Memory B cell (primary cell): ENCODE measurements at regions not wholly inside any gene's neighbourhood (a gene's known extent, or its start where the extent isn't known, plus 50 kb on each side); places are given as distances from the start of the nearest gene placed in this dataset.
"Not testable (repeated sequence)": the region's sequence is repeated elsewhere in the genome, so short reads cannot be mapped to it uniquely, and the experiment has no call there.

Experiments
- ATAC-seq: fragments of 150-1000 bp; cut with Tn5 transposase; 2 replicates; pipeline ENCODE4 v1.10.0; 2021; ENCODE audit warnings: low read depth, mild to moderate bottlenecking, moderate library complexity
- DNase-seq, 2 donors: peaks; one replicate each; pipeline ENCODE4 v3.0.0; 2022; ENCODE audit warnings: low spot score in 2 of 2
- H3K27ac Mint-ChIP-seq: one replicate; pipeline ENCODE4 v1.8.0; 2022; ENCODE audit warnings: mild to moderate bottlenecking, moderate library complexity, mixed read lengths
- H3K27me3 Mint-ChIP-seq: one replicate; pipeline ENCODE4 v1.8.0; 2022; ENCODE audit warnings: mixed read lengths
- H3K36me3 Mint-ChIP-seq: one replicate; pipeline ENCODE4 v1.8.0; 2022; ENCODE audit warnings: mild to moderate bottlenecking, mixed read lengths
- H3K4me1 Mint-ChIP-seq: one replicate; pipeline ENCODE4 v1.8.0; 2022; ENCODE audit warnings: mixed read lengths
- H3K4me3 Mint-ChIP-seq: one replicate; pipeline ENCODE4 v1.8.0; 2022; ENCODE audit warnings: mild to moderate bottlenecking, moderate library complexity, mixed read lengths
- H3K9me3 Mint-ChIP-seq: one replicate; pipeline ENCODE4 v1.8.0; 2022; ENCODE audit warnings: mixed read lengths

- Mint-ChIP-seq H3K4me1 (no peaks in the 10 kb centered on the region), H3K27ac (no peak overlapping the region), H3K27me3 (no peaks in the 10 kb centered on the region), H3K9me3 (no peaks in the 10 kb centered on the region), H3K36me3 (no peaks in the 10 kb centered on the region), H3K4me3 (no peak overlapping the region)
- no peak for DNase-seq
- ATAC-seq, result no peak
These were observed 128.2 kb downstream of the AKR1D1 start for GRCh38 chr7:138204285-138204981.

GRCh38 chr7:138204982-138205298, 128.7 kb downstream of the AKR1D1 start:
- no peaks in the 10 kb centered on the region for H3K27me3 Mint-ChIP-seq
- DNase-seq, result no peak
- H3K27ac Mint-ChIP-seq, result no peak overlapping the region
- H3K4me3 Mint-ChIP-seq, result no peak overlapping the region
- H3K9me3 Mint-ChIP-seq, result no peaks in the 10 kb centered on the region
- H3K4me1 Mint-ChIP-seq, result no peaks in the 10 kb centered on the region
- no peaks in the 10 kb centered on the region for H3K36me3 Mint-ChIP-seq
- no peak for ATAC-seq

GRCh38 chr7:138205614-138206150, 129.4 kb downstream of the AKR1D1 start:
- Mint-ChIP-seq H3K36me3 (no peaks in the 10 kb centered on the region), H3K4me1 (no peaks in the 10 kb centered on the region), H3K27me3 (no peaks in the 10 kb centered on the region), H3K27ac (no peak overlapping the region), H3K9me3 (no peaks in the 10 kb centered on the region), H3K4me3 (no peak overlapping the region)
- no peak for ATAC-seq
- no peak for DNase-seq

- H3K4me3 Mint-ChIP-seq, result no peak overlapping the region
- no peaks in the 10 kb centered on the region for H3K9me3 Mint-ChIP-seq
- H3K27me3 Mint-ChIP-seq, result no peaks in the 10 kb centered on the region
- no peak overlapping the region for H3K27ac Mint-ChIP-seq
- ATAC-seq, result no peak
- H3K36me3 Mint-ChIP-seq, result no peaks in the 10 kb centered on the region
- DNase-seq, result no peak
- H3K4me1 Mint-ChIP-seq, result no peaks in the 10 kb centered on the region
These were observed 131.3 kb downstream of the AKR1D1 start for GRCh38 chr7:138207555-138207971.

- Mint-ChIP-seq H3K27ac (no peak overlapping the region), H3K27me3 (no peaks in the 10 kb centered on the region), H3K36me3 (no peaks in the 10 kb centered on the region), H3K4me3 (no peak overlapping the region), H3K4me1 (no peaks in the 10 kb centered on the region), H3K9me3 (no peaks in the 10 kb centered on the region)
- DNase-seq (no peak), ATAC-seq (no peak)
These were observed 131.9 kb downstream of the AKR1D1 start for GRCh38 chr7:138208142-138208570.

GRCh38 chr7:138208864-138209263, 132.6 kb downstream of the AKR1D1 start:
- no peak overlapping the region for H3K27ac Mint-ChIP-seq
- H3K36me3 Mint-ChIP-seq, result no peaks in the 10 kb centered on the region
- no peaks in the 10 kb centered on the region for H3K27me3 Mint-ChIP-seq
- ATAC-seq (no peak), DNase-seq (no peak)
- H3K4me3 Mint-ChIP-seq, result no peak overlapping the region
- no peaks in the 10 kb centered on the region for H3K9me3 Mint-ChIP-seq
- H3K4me1 Mint-ChIP-seq, result no peaks in the 10 kb centered on the region

- no peaks in the 10 kb centered on the region for H3K27me3 Mint-ChIP-seq
- ATAC-seq, result no peak
- H3K36me3 Mint-ChIP-seq, result no peaks in the 10 kb centered on the region
- H3K4me3 Mint-ChIP-seq, result no peak overlapping the region
- H3K4me1 Mint-ChIP-seq, result no peaks in the 10 kb centered on the region
- no peak for DNase-seq
- H3K9me3 Mint-ChIP-seq, result no peaks in the 10 kb centered on the region
- no peak overlapping the region for H3K27ac Mint-ChIP-seq
These were observed 136.1 kb downstream of the AKR1D1 start for GRCh38 chr7:138212314-138212713.

GRCh38 chr7:138214926-138215325, 138.7 kb downstream of the AKR1D1 start:
- H3K9me3 Mint-ChIP-seq, result peaks cover 6% of the 10 kb centered on the region
- no peak overlapping the region for H3K27ac Mint-ChIP-seq
- ATAC-seq (no peak), DNase-seq (no peak)
- no peaks in the 10 kb centered on the region for H3K27me3 Mint-ChIP-seq
- no peaks in the 10 kb centered on the region for H3K36me3 Mint-ChIP-seq
- H3K4me3 Mint-ChIP-seq, result no peak overlapping the region
- no peaks in the 10 kb centered on the region for H3K4me1 Mint-ChIP-seq

- not testable (repeated sequence) for H3K36me3 Mint-ChIP-seq, ATAC-seq, H3K27ac Mint-ChIP-seq, H3K4me3 Mint-ChIP-seq, H3K9me3 Mint-ChIP-seq, H3K27me3 Mint-ChIP-seq, H3K4me1 Mint-ChIP-seq, DNase-seq
These were observed 144.1 kb downstream of the AKR1D1 start for GRCh38 chr7:138220321-138220720.

- not testable (repeated sequence) for DNase-seq, H3K9me3 Mint-ChIP-seq, H3K36me3 Mint-ChIP-seq, H3K4me1 Mint-ChIP-seq, H3K4me3 Mint-ChIP-seq, H3K27ac Mint-ChIP-seq, ATAC-seq, H3K27me3 Mint-ChIP-seq
These were observed 145.1 kb downstream of the AKR1D1 start for GRCh38 chr7:138221388-138221787.

- H3K9me3 Mint-ChIP-seq, result peaks cover 7% of the 10 kb centered on the region
- H3K36me3 Mint-ChIP-seq, result no peaks in the 10 kb centered on the region
- ATAC-seq (no peak), DNase-seq (no peak)
- H3K4me1 Mint-ChIP-seq, result no peaks in the 10 kb centered on the region
- H3K27me3 Mint-ChIP-seq, result no peaks in the 10 kb centered on the region
- no peak overlapping the region for H3K27ac Mint-ChIP-seq
- no peak overlapping the region for H3K4me3 Mint-ChIP-seq
These were observed 147.2 kb downstream of the AKR1D1 start for GRCh38 chr7:138223402-138223879.

- no peak for ATAC-seq
- Mint-ChIP-seq H3K27ac (no peak overlapping the region), H3K4me3 (no peak overlapping the region), H3K27me3 (no peaks in the 10 kb centered on the region), H3K9me3 (peaks cover 3% of the 10 kb centered on the region), H3K36me3 (no peaks in the 10 kb centered on the region), H3K4me1 (no peaks in the 10 kb centered on the region)
- DNase-seq, result no peak
These were observed 149.8 kb downstream of the AKR1D1 start for GRCh38 chr7:138226001-138226476.

GRCh38 chr7:138226745-138227279, 150.6 kb downstream of the AKR1D1 start:
- no peak overlapping the region for H3K4me3 Mint-ChIP-seq
- ATAC-seq (no peak), DNase-seq (no peak)
- H3K27ac Mint-ChIP-seq, result no peak overlapping the region
- no peaks in the 10 kb centered on the region for H3K27me3 Mint-ChIP-seq
- no peaks in the 10 kb centered on the region for H3K36me3 Mint-ChIP-seq
- H3K4me1 Mint-ChIP-seq, result no peaks in the 10 kb centered on the region
- H3K9me3 Mint-ChIP-seq, result no peaks in the 10 kb centered on the region

GRCh38 chr7:138228119-138228518, 151.9 kb downstream of the AKR1D1 start:
- Mint-ChIP-seq H3K4me3 (no peak overlapping the region), H3K4me1 (no peaks in the 10 kb centered on the region), H3K36me3 (no peaks in the 10 kb centered on the region), H3K27ac (no peak overlapping the region), H3K9me3 (no peaks in the 10 kb centered on the region), H3K27me3 (no peaks in the 10 kb centered on the region)
- ATAC-seq (no peak), DNase-seq (no peak)

GRCh38 chr7:138228769-138229168, 152.5 kb downstream of the AKR1D1 start:
- no peak overlapping the region for H3K4me3 Mint-ChIP-seq
- H3K9me3 Mint-ChIP-seq, result no peaks in the 10 kb centered on the region
- H3K36me3 Mint-ChIP-seq, result no peaks in the 10 kb centered on the region

More at GRCh38 chr7:138228769-138229168, 152.5 kb downstream of the AKR1D1 start:
- Mint-ChIP-seq H3K4me1 (no peaks in the 10 kb centered on the region), H3K27ac (no peak overlapping the region), H3K27me3 (no peaks in the 10 kb centered on the region)
- no peak for DNase-seq
- no peak for ATAC-seq
